HG02840 (cell line): ENCODE measurements at regions not wholly inside any gene's neighbourhood (a gene's known extent, or its start where the extent isn't known, plus 50 kb on each side); places are given as distances from the start of the nearest gene placed in this dataset.
"Not testable (repeated sequence)": the region's sequence is repeated elsewhere in the genome, so short reads cannot be mapped to it uniquely, and the experiment has no call there.

ENCODE experiments used
- ATAC-seq: cut with Tn5 transposase; IDR thresholded peaks from one replicate; pipeline ENCODE4 v1.9.1; 2021; ENCODE audit warnings: mild to moderate bottlenecking, moderate library complexity, moderate number of reproducible peaks; ENCODE audit not compliant: unreplicated experiment, low FRiP score

GRCh38 chr2:7611750-7612149 is 694.5 kb downstream of the RNF144A start:
- ATAC-seq = no peak

DNA sequence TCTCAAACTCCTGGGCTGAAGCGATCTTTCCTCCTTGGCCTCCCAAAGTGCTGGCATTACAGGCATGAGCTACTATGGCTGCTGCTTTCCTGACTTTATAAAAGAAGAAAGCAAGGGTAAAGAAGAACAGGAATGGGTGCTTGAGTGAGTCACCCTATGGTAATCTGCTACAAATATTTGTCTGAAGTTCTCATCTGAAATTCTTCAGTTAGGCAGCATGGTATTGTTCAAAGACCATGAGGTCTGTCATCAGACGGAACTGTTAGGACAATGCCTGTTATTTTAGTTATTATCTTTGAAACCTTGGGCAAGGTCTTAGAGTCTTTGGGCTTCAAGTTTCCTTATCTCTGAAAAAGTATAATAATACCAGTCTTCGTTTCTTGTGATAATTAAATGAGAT is 695.8 kb downstream of the RNF144A start:
- no peak for ATAC-seq

GRCh38 chr2:7613831-7614230 is 696.6 kb downstream of the RNF144A start:
- no peak for ATAC-seq

DNA sequence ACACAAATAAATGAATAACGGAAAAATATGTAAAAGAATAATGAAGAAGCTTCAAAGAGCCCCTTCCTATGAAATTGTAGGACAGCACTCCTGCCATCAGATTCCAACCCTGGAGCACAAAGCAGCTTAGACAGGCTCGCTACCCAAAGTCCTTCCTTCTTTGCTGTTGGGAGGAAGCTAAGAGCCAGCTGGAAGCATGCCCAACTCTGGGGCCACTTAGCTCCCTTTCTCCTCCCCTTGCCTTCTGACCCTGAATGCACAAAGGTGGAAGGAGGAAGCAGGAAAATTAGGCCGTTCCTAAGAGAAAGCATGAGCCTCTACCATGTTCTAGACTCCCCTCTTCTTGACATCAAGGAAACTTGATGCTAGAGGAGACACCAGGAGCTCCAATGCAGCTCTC is 700.8 kb downstream of the RNF144A start:
- ATAC-seq = no peak

DNA sequence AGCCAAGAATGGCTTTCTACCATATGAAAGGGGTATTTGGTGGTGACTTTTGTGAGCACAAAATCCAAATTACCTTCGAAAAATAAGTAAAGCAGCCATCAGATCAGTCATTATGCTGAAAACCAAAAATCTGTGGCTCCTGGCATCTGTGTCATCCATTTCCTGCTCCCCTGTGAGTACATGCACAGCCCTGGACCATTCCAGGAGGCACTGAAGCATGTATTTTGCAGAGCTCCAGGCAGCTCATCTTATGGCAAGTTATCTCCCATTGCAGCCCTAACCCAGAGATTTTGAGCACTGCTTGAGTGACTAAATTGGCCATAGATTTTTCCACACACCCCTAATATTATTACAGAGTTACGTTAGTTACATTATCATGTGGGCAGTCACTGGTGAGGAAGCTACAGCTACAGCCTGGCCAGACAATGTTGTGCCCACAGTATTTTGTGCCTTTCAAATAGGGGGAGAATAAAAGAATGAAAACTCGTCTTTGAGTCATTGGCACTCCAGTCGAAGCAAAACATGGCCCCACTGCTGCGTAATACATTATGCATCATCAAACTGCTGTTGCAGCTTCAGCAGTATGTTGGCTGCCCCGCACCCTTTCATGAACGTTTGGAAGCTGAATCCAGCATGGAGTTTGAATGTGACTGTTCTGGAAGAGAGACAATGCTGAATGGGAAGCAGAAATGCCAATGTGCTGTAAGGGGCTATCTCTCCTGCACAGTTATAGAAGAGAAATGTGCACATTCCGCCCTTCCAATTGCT is 702.2 kb downstream of the RNF144A start:
- ATAC-seq = no peak

DNA sequence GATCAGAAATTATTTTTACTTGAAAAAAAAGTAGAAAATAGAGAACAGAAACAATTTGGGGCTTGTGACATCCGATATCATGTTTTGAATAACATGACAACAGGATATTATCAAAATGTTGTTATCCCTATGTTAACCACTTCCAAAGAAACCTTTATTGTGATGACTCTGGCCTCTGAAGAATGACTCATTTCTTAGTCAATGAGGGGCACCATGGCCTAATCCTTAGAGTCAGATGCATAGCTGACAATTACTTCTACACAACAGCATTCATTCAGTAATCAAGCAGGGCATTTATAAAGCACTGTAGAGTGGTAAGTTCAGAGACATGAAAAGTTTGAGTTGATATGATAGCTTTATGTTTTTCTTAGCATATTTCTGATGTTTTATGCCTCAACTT is 703.0 kb downstream of the RNF144A start:
- no peak for ATAC-seq

DNA sequence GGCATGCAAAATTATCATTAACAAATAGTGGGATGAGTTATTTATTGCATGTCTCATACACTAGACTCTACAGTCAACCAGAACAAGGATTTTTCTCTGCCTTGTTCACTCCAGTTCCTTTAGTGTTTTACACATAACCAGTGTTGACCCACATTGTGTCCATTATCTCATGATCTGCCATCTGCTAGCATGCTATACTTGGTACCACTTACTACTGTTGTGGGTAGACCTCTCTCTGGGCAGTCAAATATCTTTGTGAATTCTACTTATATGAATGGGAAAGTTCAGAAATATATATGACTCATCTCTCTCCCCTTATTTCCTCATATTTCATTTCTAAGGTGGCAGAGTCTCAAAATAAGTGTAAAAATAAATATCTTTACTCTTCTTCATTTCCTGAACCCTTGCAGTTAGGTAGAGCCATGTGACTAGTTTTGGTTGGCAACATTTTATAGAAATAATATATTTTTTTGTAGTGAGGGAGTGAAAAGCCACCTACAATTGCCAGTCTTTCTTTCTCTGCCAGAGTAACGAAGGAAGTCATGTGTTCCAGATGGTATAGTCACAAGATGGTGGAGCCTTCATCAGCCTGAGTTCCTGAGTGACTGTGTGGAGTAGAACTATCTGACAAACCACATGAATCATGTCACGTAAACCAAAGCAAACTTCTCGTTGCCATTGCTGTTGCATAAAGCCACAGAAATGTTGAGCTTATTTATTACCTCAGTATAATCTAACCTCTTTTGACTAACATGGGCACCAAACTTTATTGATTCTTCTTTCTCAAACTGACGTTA is 704.0 kb downstream of the RNF144A start:
- no peak for ATAC-seq

GRCh38 chr2:7625392-7626138 is 708.4 kb downstream of the RNF144A start:
- ATAC-seq = no peak

DNA sequence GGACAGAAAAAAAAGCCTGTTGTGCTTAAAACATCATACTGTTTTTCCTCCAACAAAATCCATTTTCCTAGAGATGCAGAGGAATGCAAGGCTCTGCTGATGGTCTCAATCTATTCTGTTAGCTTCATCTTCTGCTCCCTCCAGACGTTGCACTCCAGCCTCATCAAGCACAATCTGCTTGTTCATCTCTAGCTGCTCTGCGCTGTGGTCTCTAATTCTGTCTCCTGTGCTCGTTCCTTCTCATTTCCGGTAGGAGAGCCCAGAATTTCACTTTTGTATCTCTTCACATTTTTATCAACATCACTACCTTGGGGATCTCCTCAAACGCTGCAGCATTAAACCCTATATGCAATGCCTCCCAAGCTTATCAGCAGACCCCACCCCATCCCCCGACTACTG is 708.9 kb downstream of the RNF144A start:
- no peak for ATAC-seq

GRCh38 chr2:7627583-7627982 is 710.4 kb downstream of the RNF144A start:
- ATAC-seq = no peak

DNA sequence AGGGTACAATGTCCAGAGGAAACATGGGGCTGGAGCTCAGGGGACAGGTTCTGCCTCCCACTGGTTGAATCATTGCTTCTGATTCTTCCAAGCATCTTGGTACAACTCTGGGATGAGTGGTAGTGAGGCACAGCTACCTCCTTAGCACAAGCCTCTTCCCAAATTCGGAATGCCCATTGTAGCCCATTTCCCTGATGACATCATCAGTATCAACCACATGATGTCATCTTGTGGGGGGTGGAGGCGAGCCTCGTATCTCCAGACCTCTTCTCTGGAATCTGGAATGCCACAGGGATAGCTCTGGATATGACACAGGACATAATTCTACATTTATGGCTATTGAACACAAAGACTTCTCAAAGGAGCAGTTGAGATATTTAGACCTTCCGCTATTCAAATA is 715.2 kb downstream of the RNF144A start:
- no peak for ATAC-seq

DNA sequence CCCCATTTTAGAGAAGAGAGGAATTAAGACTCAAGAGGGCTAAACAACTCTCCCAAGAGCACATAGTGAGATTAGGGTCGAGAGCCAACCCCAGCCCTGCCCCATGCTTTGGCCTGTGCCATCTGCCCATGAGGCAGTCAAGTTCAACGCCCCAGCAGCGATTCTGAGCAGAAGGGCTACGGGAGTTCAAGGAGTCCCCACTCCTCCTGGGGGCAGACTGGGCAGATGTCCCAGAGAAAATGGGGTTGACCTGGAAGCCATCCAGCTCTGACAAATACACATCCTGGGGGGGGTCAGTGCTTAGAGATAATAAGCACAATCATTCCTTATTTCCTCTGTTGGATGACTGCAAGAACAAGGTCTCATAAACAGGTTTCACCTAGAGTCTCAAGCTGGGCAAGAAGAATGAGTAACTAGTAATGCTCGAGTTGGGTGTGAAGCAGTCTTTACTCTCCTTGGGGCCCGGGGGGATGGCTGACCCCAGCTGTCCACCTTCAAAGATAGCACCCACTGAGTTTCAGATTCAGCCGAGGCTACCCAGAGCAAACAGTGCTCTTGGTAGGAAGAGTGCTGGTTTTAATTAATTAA is 716.4 kb downstream of the RNF144A start:
- no peak for ATAC-seq

DNA sequence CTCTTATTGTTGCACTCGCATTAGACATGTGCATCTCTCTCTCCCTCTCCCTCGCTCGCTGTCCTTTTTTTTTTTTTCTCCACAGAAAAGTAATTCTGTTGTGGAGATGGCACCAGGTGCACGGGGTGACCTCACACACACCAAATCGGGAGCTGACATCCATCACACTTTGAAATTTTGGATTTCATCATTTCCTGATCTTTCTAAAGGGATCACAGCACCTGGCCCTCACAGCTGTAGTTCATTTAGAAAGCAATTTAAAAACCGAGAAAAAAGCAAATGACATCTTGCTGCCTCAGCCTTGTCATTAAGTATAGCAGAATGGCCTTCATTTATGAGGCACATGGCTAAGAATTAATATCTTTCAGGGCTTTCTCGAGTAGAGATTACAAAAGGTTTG is 717.2 kb downstream of the RNF144A start:
- no peak for ATAC-seq

- no peak for ATAC-seq
These were observed 722.3 kb downstream of the RNF144A start for GRCh38 chr2:7639476-7639875.

GRCh38 chr2:7641272-7641671 is 724.1 kb downstream of the RNF144A start:
- ATAC-seq = not testable (repeated sequence)

GRCh38 chr2:7646024-7646423 is 728.8 kb downstream of the RNF144A start:
- no peak for ATAC-seq

- ATAC-seq = no peak
These were observed 729.4 kb downstream of the RNF144A start for GRCh38 chr2:7646661-7647060.

DNA sequence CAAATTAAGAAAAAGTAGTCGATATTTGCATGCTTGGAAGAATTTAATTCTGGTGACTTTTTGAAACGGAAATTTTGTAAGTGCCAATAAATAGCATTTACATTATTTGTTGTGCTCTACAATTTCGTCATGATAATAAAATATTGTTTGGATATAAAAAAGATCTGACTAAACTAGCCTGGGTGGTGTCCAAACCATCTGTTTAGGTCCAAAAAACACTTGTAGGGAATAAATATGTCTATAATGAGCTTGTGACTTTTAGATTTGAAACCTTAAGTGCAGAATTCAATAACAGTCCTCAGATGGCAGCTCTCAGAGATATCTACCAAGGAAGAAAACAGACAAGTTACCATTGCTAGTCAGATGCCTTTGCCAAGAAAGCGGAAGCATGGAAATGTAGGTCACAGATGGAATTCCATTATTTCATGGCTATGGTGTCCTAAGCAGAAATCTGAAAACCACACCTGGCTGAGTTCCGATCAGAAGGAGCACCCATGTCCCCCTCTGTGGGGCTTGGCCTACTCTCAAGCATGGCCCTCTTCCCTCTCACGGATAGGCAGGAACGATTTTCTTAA is 731.1 kb downstream of the RNF144A start:
- ATAC-seq = no peak

DNA sequence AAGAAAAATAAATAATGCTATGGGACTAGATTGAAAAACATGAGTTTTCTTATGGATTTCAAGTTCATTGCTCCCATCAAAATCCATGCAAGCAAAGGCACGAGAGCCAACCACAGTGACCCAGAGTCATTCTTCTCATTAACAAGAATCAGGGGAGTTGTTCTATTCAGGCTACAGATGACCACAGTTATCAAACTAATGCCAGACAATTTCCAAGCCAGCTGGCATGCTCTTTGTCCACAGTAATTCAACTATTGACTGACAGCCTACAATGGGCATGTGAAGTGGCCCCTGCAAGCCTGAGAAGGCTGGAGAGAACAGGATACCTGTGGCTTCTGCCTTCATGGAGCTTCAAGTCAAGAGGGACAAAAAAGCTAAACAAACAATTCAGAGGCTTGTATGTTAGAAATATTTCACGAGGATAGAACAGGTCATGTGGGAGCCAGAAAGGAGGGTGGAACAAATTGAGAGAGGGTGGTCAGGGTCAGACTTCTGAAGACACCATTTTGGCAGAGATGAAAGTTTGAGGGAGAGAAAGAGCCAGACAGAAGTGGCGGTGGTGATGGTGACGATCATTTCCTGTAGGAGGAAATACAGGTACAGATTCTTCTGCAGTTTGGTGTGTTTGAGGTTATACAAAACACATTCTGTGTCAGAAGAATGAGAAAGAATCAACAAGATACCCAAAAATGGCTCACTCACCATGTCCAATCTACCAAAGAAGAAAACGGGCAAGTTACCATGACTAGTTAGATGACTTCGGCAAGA is 732.4 kb downstream of the RNF144A start:
- no peak for ATAC-seq

DNA sequence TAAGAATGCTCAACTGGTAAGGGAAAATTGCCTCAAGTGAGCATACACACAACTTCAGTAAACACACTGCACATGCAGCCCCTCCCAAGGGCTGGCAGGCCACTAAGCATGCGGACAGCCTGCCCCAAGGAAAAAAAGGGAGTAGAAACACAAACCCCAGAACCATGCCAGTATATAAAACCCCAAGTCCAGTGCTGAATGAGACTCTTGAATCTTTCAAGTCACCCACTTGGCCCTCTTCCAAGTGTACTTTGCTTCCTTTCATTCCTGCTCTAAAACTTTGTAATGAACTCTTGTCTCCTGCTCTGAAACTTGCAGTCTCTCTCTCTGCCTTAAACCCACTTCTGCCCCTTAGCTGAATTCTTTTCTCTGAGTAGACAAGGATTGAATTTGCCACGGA is 736.4 kb downstream of the RNF144A start:
- no peak for ATAC-seq
